PC-9 (cell line): ENCODE measurements at regions not wholly inside any gene's neighbourhood (a gene's known extent, or its start where the extent isn't known, plus 50 kb on each side); places are given as distances from the start of the nearest gene placed in this dataset.
A peak's percentile ranks its signal among the peaks of the same experiment; 100 is the strongest.

Source experiments
- EZH2 ChIP-seq: fragments of 200-600 bp; sonication (generic); IDR thresholded peaks from 2 replicates; pipeline ENCODE4 v1.8.0; 2017; ENCODE audit warnings: antibody characterized with exemption, low read depth
- TF ChIP-seq, protein P1 (sequence below): fragments of 200-600 bp; sonication (generic); conservative IDR thresholded peaks from 2 replicates; pipeline ENCODE4 v1.6.1; 2017; ENCODE audit warnings: mixed run types, antibody characterized with exemption, mild to moderate bottlenecking, moderate library complexity

DNA sequence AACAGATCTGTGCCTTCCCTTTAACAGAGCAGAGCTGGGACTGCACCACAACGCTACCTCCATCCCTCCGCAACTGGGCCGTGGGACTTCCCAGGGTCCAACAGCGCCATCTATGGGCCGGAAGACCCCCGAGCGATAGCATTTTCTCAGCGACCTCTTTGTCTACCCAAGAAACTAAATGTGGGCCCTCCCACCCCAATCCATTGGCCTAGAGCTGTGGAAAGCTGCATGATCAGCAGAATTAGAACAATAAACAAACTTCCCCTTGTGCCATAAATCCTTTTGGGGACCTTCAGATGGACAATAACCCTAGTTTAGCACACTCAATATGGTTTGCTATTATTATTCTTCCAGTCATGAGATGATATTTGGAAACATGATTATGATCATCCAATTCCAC is 74.8 kb upstream of the NTRK3 start:
- TF ChIP-seq, protein P1, sequence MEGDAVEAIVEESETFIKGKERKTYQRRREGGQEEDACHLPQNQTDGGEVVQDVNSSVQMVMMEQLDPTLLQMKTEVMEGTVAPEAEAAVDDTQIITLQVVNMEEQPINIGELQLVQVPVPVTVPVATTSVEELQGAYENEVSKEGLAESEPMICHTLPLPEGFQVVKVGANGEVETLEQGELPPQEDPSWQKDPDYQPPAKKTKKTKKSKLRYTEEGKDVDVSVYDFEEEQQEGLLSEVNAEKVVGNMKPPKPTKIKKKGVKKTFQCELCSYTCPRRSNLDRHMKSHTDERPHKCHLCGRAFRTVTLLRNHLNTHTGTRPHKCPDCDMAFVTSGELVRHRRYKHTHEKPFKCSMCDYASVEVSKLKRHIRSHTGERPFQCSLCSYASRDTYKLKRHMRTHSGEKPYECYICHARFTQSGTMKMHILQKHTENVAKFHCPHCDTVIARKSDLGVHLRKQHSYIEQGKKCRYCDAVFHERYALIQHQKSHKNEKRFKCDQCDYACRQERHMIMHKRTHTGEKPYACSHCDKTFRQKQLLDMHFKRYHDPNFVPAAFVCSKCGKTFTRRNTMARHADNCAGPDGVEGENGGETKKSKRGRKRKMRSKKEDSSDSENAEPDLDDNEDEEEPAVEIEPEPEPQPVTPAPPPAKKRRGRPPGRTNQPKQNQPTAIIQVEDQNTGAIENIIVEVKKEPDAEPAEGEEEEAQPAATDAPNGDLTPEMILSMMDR, result peak; percentile 63
- no peak for TF ChIP-seq EZH2
